Activated T-helper 1 cell treated with anti-CD3 and anti-CD28 coated beads, Interleukin-12 subunit alpha, Interleukin-12 subunit beta, Interleukin-2, Interleukin-4 antibody, amounts not matched to agents 30 ng/mL and 10 ng/mL and 1 ng/mL, durations not matched to agents 14 hours and 24 hours and 36 hours (primary cell): ENCODE measurements at regions not wholly inside any gene's neighbourhood (a gene's known extent, or its start where the extent isn't known, plus 50 kb on each side); places are given as distances from the start of the nearest gene placed in this dataset.
"Not testable (repeated sequence)": the region's sequence is repeated elsewhere in the genome, so short reads cannot be mapped to it uniquely, and the experiment has no call there.

Source experiments
- DNase-seq: peaks from one replicate; pipeline ENCODE4 v3.0.0; 2021; ENCODE audit warnings: low spot score
- H3K27ac Mint-ChIP-seq: one replicate; pipeline ENCODE4 v1.8.0; 2021; ENCODE audit warnings: mild to moderate bottlenecking, mixed read lengths
- H3K27me3 Mint-ChIP-seq: one replicate; pipeline ENCODE4 v1.8.0; 2022; ENCODE audit warnings: mild to moderate bottlenecking, moderate library complexity, mixed read lengths; ENCODE audit not compliant: insufficient read depth
- H3K36me3 Mint-ChIP-seq: one replicate; pipeline ENCODE4 v1.8.0; 2021; ENCODE audit warnings: low read depth, mixed read lengths
- H3K4me1 Mint-ChIP-seq: one replicate; pipeline ENCODE4 v1.8.0; 2021; ENCODE audit warnings: low read depth, mixed read lengths
- H3K4me3 Mint-ChIP-seq: one replicate; pipeline ENCODE4 v1.8.0; 2021; ENCODE audit warnings: mild to moderate bottlenecking, moderate library complexity, mixed read lengths
- H3K9me3 Mint-ChIP-seq: one replicate; pipeline ENCODE4 v1.8.0; 2021; ENCODE audit warnings: mixed read lengths
- intact Hi-C: fragments of 100-400 bp; cut with micrococcal nuclease; formaldehyde crosslinking; loops from one replicate; pipeline ENCODE4 v1.15.1; 2024

DNA sequence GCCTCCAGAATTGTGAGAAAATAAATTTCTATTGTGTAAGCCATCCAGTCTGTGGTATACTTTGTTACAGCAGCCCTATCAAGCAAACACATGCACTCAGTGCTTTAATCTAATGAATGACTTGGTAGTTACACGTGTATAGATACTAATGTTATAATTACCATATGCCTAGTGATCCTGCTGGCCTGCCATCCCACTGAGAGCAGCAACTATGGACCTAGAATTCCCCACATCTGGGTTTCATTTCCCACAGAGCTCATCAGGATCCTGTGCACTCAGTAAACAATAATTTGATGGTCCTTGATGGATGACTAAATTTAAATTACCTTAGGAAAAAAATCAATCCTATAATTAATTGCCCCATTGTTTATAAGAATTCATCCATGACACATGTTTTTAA, 86.5 kb upstream of the RGS1 start:
- Mint-ChIP-seq H3K27me3 (peaks cover under 1% of the 10 kb centered on the region), H3K9me3 (no peaks in the 10 kb centered on the region), H3K36me3 (no peaks in the 10 kb centered on the region), H3K4me1 (no peaks in the 10 kb centered on the region), H3K27ac (no peak overlapping the region), H3K4me3 (no peak overlapping the region)
- DNase-seq, result no peak
- intact Hi-C loops, result no loop called here

DNA sequence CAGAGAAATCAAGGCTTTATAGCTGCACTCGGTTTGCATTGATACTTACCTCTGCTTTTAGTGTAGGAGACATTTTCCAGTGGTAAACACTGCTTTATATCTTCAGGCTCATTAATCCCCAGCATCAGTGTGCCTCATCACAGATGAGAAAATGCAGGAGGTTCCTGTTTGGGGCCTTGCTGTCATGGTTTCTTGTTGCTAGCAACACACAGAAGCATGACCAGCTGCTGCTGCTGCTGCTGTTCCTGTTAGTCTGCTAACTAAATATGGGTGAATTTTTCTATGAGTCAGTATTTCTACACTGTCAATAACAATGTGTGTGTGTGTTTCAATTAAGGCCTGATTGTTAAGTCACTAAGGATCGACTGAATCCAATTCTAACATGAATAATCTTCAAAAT, 85.8 kb upstream of the RGS1 start:
- intact Hi-C loops, result no loop called here
- Mint-ChIP-seq H3K9me3 (no peaks in the 10 kb centered on the region), H3K27ac (no peak overlapping the region), H3K27me3 (no peaks in the 10 kb centered on the region), H3K4me3 (no peak overlapping the region), H3K36me3 (no peaks in the 10 kb centered on the region), H3K4me1 (no peaks in the 10 kb centered on the region)
- no peak for DNase-seq

DNA sequence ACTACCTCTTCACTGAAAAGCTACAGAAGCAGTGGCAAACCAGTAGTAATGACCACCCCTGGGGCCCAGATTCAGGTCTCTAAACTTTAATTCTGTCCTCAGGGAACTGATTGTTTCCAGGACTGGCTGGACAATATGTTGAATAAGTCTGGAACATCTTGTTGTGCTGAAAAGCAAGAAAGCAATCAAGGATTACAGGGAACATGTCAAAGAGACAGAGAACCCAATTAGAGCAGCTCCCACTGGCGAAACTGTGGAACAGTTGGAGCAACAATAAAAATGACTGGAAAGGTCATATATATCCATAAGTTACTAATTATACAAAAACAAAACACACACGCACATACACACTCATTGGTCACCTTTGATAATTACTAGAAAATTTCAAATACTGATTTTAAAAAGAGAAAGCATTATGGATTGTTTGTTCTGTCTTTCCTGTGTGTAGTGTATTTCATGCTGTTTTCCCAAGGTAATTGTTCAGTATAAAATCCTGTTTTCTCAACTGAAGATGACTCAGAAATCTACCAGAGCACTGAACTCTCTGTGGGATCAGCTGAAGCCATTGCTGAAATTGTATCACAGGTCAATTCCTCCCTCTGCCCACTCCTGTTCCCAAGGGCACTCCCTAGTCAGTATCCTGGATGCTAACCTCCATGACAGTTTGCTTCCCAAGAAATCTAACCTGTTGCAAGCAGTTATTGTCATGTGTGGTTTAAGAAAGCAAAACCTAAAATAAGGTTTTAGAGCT, 83.6 kb upstream of the RGS1 start:
- Mint-ChIP-seq H3K27me3 (peaks cover 2% of the 10 kb centered on the region), H3K9me3 (no peaks in the 10 kb centered on the region), H3K27ac (no peak overlapping the region), H3K4me1 (no peaks in the 10 kb centered on the region), H3K4me3 (no peak overlapping the region), H3K36me3 (no peaks in the 10 kb centered on the region)
- no peak for DNase-seq
- intact Hi-C loops, result no loop called here

DNA sequence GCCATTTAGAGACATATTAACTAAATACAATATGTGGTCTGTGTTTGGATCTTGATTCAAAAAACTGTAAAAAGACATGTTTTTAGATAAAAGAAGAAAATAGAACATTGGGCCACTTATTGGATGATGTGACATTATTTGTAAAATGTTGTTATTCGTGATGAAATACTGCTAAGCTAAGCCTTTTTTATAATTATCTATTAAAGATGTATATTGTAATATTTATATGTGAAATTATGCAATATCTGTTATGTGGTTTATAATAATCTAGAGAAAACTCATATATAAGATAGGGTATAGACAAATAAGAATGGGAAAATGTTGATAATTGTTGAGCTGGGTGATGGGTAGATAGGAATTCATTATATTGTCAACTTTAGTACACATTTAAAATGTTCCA, 82.0 kb upstream of the RGS1 start:
- intact Hi-C loops, result no loop called here
- H3K27ac Mint-ChIP-seq, result no peak overlapping the region
- no peaks in the 10 kb centered on the region for H3K36me3 Mint-ChIP-seq

DNA sequence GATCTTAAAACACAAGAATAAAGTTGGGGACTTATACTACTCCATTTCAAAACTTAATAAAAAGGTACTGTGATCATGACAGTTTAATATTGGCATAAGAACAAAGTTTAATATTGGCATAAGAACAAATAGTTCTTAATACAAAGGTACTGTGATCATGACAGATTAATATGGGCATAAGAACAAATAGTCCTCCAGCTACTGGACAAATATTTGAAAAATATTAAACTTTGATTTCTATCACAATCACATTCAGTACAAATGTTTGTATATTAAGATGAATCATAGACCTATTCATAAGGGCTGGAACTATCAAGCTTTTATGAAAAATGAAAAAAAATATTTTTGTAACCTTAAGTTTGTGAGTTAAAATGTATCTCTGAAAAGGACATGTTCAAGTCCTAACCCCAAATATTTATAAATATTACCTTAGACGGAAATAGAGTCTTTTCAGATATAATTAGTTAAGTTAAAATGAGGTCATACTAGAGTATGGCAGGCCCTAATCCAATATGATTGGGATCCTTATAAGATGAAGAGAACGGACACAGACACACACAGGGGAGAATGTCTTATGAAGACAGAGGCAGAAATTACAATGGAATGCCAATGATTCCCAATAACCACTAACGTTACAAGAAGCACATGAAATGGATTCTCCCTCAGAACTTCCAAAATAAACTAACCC, 79.1 kb upstream of the RGS1 start:
- Mint-ChIP-seq H3K27ac (no peak overlapping the region), H3K36me3 (no peaks in the 10 kb centered on the region), H3K9me3 (peaks cover 4% of the 10 kb centered on the region), H3K4me1 (no peaks in the 10 kb centered on the region), H3K27me3 (peaks cover 2% of the 10 kb centered on the region), H3K4me3 (no peak overlapping the region)
- intact Hi-C loops, result no loop called here
- no peak for DNase-seq

More for the DNA sequence above, 82.0 kb upstream of the RGS1 start:
- H3K27me3 Mint-ChIP-seq, result peaks cover 2% of the 10 kb centered on the region
- DNase-seq, result no peak
- no peak overlapping the region for H3K4me3 Mint-ChIP-seq
- no peaks in the 10 kb centered on the region for H3K4me1 Mint-ChIP-seq
- no peaks in the 10 kb centered on the region for H3K9me3 Mint-ChIP-seq

DNA sequence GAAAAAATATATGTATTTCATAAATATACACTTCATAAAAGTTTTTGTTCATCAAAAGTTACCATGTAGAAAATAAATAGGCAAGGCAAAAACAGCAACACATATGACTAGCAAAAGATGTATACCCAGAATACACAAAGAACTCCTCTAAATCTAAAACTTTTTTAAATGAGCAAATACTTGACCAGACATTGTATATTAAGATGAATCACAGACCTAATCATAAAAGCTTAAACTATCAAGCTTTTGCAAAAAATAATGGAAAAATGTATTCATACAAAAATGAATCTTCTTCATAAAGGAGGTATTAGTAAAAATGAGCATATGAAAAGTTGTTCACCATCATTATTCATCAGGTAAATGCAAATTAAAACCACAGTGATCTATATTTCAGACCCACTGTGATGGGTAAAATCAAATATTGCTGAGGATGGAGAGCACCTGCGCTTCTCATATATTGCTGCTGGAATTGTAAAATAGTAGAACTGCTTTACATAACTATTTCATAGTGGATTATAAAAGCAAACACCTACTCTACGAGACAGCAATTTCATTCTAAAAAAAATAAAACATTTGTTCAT, 78.3 kb upstream of the RGS1 start:
- H3K4me3 Mint-ChIP-seq, result no peak overlapping the region
- no peaks in the 10 kb centered on the region for H3K4me1 Mint-ChIP-seq
- H3K9me3 Mint-ChIP-seq, result peaks cover 4% of the 10 kb centered on the region
- H3K36me3 Mint-ChIP-seq, result no peaks in the 10 kb centered on the region
- intact Hi-C loops, result no loop called here
- DNase-seq, result no peak
- H3K27me3 Mint-ChIP-seq, result peaks cover 2% of the 10 kb centered on the region
- H3K27ac Mint-ChIP-seq, result no peak overlapping the region

DNA sequence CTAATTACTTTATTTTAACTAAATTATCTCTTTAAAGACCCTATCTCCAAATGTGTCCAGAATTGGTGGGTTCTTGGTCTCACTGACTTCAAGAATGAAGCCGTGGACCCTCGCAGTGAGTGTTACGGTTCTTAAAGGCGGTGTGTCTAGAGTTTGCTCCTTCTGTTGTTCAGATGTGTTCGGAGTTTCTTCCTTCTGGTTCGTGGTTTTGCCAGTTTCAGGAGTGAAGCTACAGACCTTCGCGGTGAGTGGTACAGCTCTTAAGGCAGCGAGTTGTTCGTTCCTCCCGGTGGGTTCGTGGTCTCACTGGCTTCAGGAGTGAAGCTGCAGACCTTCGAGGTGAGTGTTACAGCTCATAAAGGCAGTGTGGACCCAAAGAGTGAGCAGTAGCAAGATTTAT, 77.5 kb upstream of the RGS1 start:
- H3K4me1 Mint-ChIP-seq, H3K27ac Mint-ChIP-seq, H3K27me3 Mint-ChIP-seq, DNase-seq, intact Hi-C loops, H3K4me3 Mint-ChIP-seq, H3K9me3 Mint-ChIP-seq, H3K36me3 Mint-ChIP-seq: not testable (repeated sequence)

DNA sequence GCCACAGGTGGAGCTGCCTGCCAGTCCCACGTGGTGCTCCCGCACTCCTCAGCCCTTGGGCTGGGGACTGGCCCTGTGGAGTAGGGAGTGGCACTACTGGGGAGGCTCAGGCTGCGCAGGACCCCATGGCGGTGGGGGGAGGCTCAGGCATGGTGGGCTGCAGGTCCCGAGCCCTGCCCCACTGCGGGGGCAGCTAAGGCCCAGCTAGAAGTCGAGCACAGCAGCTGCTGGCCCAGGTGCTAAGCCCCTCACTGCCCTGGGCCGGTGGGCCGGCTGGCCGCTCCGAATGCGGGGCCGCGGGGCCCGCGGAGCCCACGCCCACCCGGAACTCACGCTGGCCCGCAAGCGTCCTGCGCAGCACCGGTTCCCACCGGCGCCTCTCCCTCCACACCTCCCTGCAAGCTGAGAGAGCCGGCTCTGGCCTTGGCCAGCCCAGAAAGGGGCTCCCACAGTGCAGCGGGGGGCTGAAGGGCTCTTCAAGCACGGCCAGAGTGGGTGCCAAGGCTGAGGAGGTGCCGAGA, 76.5 kb upstream of the RGS1 start:
- H3K9me3 Mint-ChIP-seq, H3K4me3 Mint-ChIP-seq, DNase-seq, H3K36me3 Mint-ChIP-seq, H3K4me1 Mint-ChIP-seq, intact Hi-C loops, H3K27ac Mint-ChIP-seq, H3K27me3 Mint-ChIP-seq: not testable (repeated sequence)

DNA sequence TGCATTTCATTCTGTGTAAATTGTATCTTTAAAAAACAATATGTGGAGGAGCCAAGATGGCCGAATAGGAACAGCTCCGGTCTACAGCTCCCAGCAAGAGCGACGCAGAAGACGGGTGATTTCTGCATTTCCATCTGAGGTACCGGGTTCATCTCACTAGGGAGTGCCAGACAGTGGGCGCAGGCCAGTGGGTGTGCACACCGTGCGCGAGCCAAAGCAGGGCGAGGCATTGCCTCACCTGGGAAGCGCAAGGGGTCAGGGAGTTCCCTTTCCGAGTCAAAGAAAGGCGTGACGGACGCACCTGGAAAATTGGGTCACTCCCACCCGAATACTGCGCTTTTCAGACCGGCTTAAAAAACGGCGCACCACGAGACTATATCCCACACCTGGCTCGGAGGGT, 75.0 kb upstream of the RGS1 start:
- H3K36me3 Mint-ChIP-seq, H3K4me1 Mint-ChIP-seq, DNase-seq, H3K27me3 Mint-ChIP-seq, H3K27ac Mint-ChIP-seq, H3K9me3 Mint-ChIP-seq, intact Hi-C loops, H3K4me3 Mint-ChIP-seq: not testable (repeated sequence)

DNA sequence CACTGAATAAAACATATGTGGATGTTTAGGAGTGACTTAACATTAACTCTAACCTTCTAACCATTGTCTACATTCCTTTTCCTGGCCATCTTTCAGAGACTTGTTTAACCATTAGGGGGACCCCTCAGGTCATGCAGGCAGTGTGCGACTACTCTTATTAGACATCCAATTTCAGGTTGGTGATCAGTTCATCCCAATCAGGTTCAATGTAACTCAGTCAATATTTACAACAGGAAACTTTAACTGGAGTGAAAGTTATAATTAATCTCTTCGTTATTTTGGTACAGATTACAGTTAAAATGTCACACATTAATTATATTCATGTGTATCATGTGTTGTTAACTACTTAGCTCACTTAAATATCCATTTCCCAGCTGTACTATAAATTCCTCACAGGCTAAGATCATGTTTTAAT, 68.8 kb upstream of the RGS1 start:
- Mint-ChIP-seq H3K36me3 (no peaks in the 10 kb centered on the region), H3K27me3 (no peaks in the 10 kb centered on the region), H3K4me1 (no peaks in the 10 kb centered on the region), H3K4me3 (no peak overlapping the region), H3K27ac (no peak overlapping the region), H3K9me3 (no peaks in the 10 kb centered on the region)
- no peak for DNase-seq
- intact Hi-C loops, result no loop called here

DNA sequence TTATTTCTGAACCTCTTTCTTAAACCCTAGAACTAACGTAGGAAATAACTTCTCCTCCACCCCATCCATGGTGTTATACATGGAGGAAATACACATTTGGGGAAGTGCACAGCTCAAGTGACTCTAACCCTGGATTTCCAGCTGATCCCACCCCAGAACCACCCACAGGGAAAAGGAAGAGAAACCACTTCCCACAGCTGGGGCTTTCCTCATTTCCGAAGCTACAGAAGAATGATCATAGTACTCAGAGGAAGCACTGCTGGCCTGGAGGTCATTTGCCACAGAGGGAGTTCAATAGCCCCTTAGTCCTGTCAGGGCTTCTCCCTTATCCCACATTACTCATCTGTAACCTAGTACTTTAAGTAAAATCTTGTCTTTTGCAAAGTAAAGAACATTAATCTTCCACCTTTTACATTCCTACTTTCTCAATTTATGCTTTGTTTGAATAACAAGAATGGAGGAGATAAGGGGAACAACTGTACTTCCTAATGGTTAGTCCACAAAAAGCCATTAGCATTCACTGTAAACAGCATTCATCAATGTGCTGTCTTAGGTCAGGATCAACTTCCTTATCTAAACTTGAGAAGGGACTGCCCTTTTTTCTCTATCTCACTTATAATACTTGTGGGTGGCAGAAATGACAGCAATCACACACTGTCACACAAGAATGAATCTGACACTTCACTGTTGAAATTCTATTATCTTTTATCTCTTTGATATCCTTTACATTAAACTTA, 63.0 kb upstream of the RGS1 start:
- intact Hi-C loops, result no loop called here
- H3K4me3 Mint-ChIP-seq, result no peak overlapping the region
- no peak for DNase-seq
- peaks cover 2% of the 10 kb centered on the region for H3K36me3 Mint-ChIP-seq
- no peak overlapping the region for H3K27ac Mint-ChIP-seq
- no peaks in the 10 kb centered on the region for H3K9me3 Mint-ChIP-seq
- peaks cover 35% of the 10 kb centered on the region for H3K4me1 Mint-ChIP-seq
- H3K27me3 Mint-ChIP-seq, result peaks cover 4% of the 10 kb centered on the region

DNA sequence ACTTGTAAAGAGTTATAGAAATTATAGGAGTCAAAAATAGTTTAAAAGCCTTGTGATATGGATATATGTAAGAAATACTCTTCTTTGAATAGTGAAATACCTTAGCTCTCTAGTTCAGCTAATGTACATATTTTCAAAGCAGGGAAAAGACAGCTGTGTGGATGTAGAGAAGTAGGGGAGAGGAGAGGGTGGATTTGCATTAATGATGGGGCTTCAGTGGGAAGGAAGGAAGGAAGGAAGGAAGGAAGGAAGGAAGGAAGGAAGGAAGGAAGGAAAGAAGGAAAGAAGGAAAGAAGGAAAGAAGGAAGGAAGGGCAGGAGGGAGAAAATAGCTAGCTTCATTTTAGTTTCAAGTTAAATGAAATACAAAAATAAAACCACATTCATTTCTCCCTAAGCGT, 62.4 kb upstream of the RGS1 start:
- no peak for DNase-seq
- Mint-ChIP-seq H3K4me1 (peaks cover 38% of the 10 kb centered on the region), H3K4me3 (no peak overlapping the region), H3K27me3 (peaks cover 4% of the 10 kb centered on the region), H3K9me3 (no peaks in the 10 kb centered on the region), H3K27ac (no peak overlapping the region), H3K36me3 (peaks cover 2% of the 10 kb centered on the region)
- intact Hi-C loops, result no loop called here

DNA sequence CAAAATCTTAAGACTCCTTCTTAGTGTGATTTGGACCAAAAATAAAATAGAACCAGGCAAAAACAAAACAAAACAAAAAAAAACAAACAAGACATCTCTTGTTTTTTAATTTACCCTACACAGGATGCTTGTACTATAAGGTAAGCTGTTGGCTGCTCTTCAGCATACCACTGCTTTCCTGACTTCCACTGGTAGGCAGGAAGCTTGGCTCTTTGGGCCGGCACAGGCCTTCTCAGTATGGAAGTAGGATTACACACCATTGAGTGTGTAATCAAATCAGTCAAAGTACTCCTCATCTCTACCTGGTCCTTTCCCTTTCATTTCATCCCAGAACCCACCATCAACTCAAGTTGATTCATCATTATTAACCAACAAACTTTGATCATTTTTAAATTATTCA, 61.9 kb upstream of the RGS1 start:
- intact Hi-C loops, result no loop called here

More for the DNA sequence above, 61.9 kb upstream of the RGS1 start:
- no peak for DNase-seq
- H3K9me3 Mint-ChIP-seq, result no peaks in the 10 kb centered on the region
- peaks cover 4% of the 10 kb centered on the region for H3K27me3 Mint-ChIP-seq
- H3K27ac Mint-ChIP-seq, result no peak overlapping the region
- H3K4me3 Mint-ChIP-seq, result no peak overlapping the region
- peaks cover 38% of the 10 kb centered on the region for H3K4me1 Mint-ChIP-seq
- peaks cover 2% of the 10 kb centered on the region for H3K36me3 Mint-ChIP-seq
